ENCODE measurements at regions not wholly inside any gene's neighbourhood (a gene's known extent, or its start where the extent isn't known, plus 50 kb on each side); places are given as distances from the start of the nearest gene placed in this dataset.

- H3K4me3 ChIP-seq (replicated peaks; ENCODE audit: low read depth, low read length) = no peak overlapping the region
- no peak for DNase-seq (ENCODE audit: extremely low read depth, low read depth)
- no peak for TF ChIP-seq CTCF (IDR thresholded peaks at IDR 0.05; ENCODE audit: low read depth, low read length, missing control alignments)
Measured at GRCh38 chr4:143084566-143084965, 100.2 kb upstream of the USP38 start.

DNA sequence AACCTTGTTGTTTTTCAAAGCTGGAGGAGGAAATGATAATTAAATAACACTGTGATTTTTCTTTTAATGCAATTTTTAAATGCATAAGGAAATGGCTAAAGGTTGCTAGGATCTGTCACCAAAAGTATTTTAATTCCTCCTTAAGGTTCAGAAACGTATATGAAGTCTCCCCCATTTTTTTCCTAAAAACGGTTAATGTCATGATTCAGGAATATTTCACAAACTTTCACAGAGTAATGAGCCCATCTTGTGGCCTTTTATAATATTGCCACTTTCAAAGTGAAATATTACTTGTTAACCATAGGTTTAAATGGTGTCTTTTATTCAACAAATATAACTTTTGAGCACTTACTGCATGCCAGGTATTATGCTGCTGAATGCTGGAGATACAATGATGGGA, 99.5 kb upstream of the USP38 start:
- TF ChIP-seq CTCF (IDR thresholded peaks at IDR 0.05; ENCODE audit: low read depth, low read length, missing control alignments) = no peak
- no peak overlapping the region for H3K4me3 ChIP-seq (replicated peaks; ENCODE audit: low read depth, low read length)
- DNase-seq (ENCODE audit: extremely low read depth, low read depth) = no peak

DNA sequence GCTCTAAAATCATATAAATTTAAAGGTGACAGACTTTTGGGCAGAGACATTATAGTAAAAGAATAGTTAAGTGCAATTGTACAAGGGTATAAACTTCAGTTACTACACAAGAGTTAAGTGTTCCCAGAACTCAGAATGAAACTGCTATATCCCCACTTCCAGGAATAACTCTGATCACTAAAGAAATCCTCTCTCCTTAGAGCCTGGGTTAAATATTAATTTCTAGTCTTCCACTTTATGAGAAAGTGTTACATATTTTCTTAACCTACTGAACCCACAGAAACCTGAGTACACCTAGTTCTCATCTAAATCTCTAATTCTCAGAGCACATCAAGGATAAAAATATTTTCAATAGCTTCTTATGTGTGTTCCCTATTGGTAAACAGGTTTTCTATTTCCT, 99.1 kb upstream of the USP38 start:
- TF ChIP-seq CTCF (IDR thresholded peaks at IDR 0.05; ENCODE audit: low read depth, low read length, missing control alignments) = no peak
- H3K4me3 ChIP-seq (replicated peaks; ENCODE audit: low read depth, low read length) = no peak overlapping the region
- DNase-seq (ENCODE audit: extremely low read depth, low read depth) = no peak

- H3K4me3 ChIP-seq (replicated peaks; ENCODE audit: low read depth, low read length) = no peak overlapping the region
- no peak for TF ChIP-seq CTCF (IDR thresholded peaks at IDR 0.05; ENCODE audit: low read depth, low read length, missing control alignments)
- DNase-seq (ENCODE audit: extremely low read depth, low read depth) = no peak
Measured at GRCh38 chr4:143089291-143089690, 95.4 kb upstream of the USP38 start.

GRCh38 chr4:143089847-143090246, 94.9 kb upstream of the USP38 start:
- TF ChIP-seq CTCF (IDR thresholded peaks at IDR 0.05; ENCODE audit: low read depth, low read length, missing control alignments) = no peak
- no peak overlapping the region for H3K4me3 ChIP-seq (replicated peaks; ENCODE audit: low read depth, low read length)
- no peak for DNase-seq (ENCODE audit: extremely low read depth, low read depth)

DNA sequence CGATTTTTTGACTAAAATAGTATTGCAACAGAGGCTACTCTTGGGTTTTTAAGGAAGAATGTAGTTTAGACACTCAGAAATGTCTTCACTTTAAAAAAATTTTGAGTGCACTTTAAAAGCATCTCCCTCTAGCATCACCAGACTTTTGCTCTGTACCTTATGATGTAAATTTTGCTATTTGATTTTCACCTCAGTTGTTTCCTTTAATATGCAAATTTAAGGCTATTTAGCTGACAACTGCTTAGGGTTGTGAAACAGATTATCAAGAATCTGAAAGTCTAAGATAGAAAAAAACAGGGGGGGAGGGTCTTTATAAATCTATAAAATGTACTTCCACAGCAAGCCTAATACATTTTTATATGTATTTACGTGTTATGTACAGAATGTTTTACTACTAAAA, 92.9 kb upstream of the USP38 start:
- TF ChIP-seq CTCF (IDR thresholded peaks at IDR 0.05; ENCODE audit: low read depth, low read length, missing control alignments) = no peak
- no peak for DNase-seq (ENCODE audit: extremely low read depth, low read depth)
- H3K4me3 ChIP-seq (replicated peaks; ENCODE audit: low read depth, low read length) = no peak overlapping the region

- no peak for TF ChIP-seq CTCF (IDR thresholded peaks at IDR 0.05; ENCODE audit: low read depth, low read length, missing control alignments)
- DNase-seq (ENCODE audit: extremely low read depth, low read depth) = no peak
- no peak overlapping the region for H3K4me3 ChIP-seq (replicated peaks; ENCODE audit: low read depth, low read length)
Measured at GRCh38 chr4:143095447-143095846, 89.3 kb upstream of the USP38 start.
